Peyer's patch (tissue), 4 donors: ENCODE measurements at regions not wholly inside any gene's neighbourhood (a gene's known extent, or its start where the extent isn't known, plus 50 kb on each side); places are given as distances from the start of the nearest gene placed in this dataset.
"Not testable (repeated sequence)": the region's sequence is repeated elsewhere in the genome, so short reads cannot be mapped to it uniquely, and the experiment has no call there.

Experiments used
- DNase-seq, 3 donors: peaks; one replicate each; pipeline ENCODE4 v3.0.0-alpha.2; 2017 to 2019
- H3K27ac ChIP-seq, 4 donors: fragments of 200-600 bp; sonication (generic); one replicate each; pipeline ENCODE4 v1.5.1; 2016 to 2019
- H3K27me3 ChIP-seq, 2 donors: fragments of 200-600 bp; sonication (generic); one replicate each; pipeline ENCODE4 v1.5.1; 2019
- H3K36me3 ChIP-seq, 3 donors: fragments of 200-600 bp; sonication (generic); one replicate each; pipeline ENCODE4 v1.5.1; 2016 to 2019
- H3K4me1 ChIP-seq, 4 donors: fragments of 200-600 bp; sonication (generic); one replicate each; pipeline ENCODE4 v1.5.1; 2016 to 2019
- H3K4me3 ChIP-seq, 4 donors: fragments of 200-600 bp; sonication (generic); 1 replicate in 3 of 4; 2 replicates in 1 of 4; pipeline ENCODE4 v1.5.1; 2016 to 2019; ENCODE audit warnings: mild to moderate bottlenecking in 1 of 4
- H3K9me3 ChIP-seq, 4 donors: fragments of 200-600 bp; sonication (generic); one replicate each; pipeline ENCODE4 v1.5.1; 2016 to 2019; ENCODE audit warnings: mild to moderate bottlenecking in 1 of 4
- POLR2A ChIP-seq, 2 donors: fragments of 450-650 bp; IDR thresholded peaks; one replicate each; pipeline ENCODE4 v1.5.1; 2017; ENCODE audit warnings: antibody characterized with exemption in 2 of 2, mild to moderate bottlenecking in 2 of 2, moderate library complexity in 2 of 2
- TF ChIP-seq, protein P1 (sequence below), 6 experiments: fragments of 450-650 bp in 4 of 6; fragments of 200-600 bp in 2 of 6; sonication (generic) in 1 of 6; IDR thresholded peaks; one replicate each; pipeline ENCODE4 v1.5.1; 2017 to 2019; ENCODE audit warnings: antibody characterized with exemption in 6 of 6, mild to moderate bottlenecking in 3 of 6, moderate library complexity in 1 of 6

GRCh38 chr3:163726125-163726524 lies 1352.2 kb downstream of the SI start:
- H3K27me3 ChIP-seq = no peaks in the 10 kb centered on the region
- TF ChIP-seq, protein P1, sequence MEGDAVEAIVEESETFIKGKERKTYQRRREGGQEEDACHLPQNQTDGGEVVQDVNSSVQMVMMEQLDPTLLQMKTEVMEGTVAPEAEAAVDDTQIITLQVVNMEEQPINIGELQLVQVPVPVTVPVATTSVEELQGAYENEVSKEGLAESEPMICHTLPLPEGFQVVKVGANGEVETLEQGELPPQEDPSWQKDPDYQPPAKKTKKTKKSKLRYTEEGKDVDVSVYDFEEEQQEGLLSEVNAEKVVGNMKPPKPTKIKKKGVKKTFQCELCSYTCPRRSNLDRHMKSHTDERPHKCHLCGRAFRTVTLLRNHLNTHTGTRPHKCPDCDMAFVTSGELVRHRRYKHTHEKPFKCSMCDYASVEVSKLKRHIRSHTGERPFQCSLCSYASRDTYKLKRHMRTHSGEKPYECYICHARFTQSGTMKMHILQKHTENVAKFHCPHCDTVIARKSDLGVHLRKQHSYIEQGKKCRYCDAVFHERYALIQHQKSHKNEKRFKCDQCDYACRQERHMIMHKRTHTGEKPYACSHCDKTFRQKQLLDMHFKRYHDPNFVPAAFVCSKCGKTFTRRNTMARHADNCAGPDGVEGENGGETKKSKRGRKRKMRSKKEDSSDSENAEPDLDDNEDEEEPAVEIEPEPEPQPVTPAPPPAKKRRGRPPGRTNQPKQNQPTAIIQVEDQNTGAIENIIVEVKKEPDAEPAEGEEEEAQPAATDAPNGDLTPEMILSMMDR (IDR thresholded peaks at IDR 0.05) = no peak
- TF ChIP-seq POLR2A (IDR thresholded peaks at IDR 0.05) = no peak
- H3K4me3 ChIP-seq = no peak overlapping the region
- H3K9me3 ChIP-seq = no peaks in the 10 kb centered on the region
- no peaks in the 10 kb centered on the region for H3K36me3 ChIP-seq
- no peak overlapping the region for H3K27ac ChIP-seq
- no peak for DNase-seq
- H3K4me1 ChIP-seq = no peaks in the 10 kb centered on the region

GRCh38 chr3:163722405-163722804 lies 1355.9 kb downstream of the SI start:
- Histone ChIP-seq H3K27ac (no peak overlapping the region), H3K4me3 (no peak overlapping the region), H3K4me1 (no peaks in the 10 kb centered on the region), H3K9me3 (no peaks in the 10 kb centered on the region), H3K36me3 (no peaks in the 10 kb centered on the region), H3K27me3 (no peaks in the 10 kb centered on the region)
- no peak for TF ChIP-seq POLR2A (IDR thresholded peaks at IDR 0.05)
- TF ChIP-seq, protein P1 (IDR thresholded peaks at IDR 0.05) = no peak
- DNase-seq = no peak

GRCh38 chr3:163721596-163721995 lies 1356.7 kb downstream of the SI start:
- H3K4me1 ChIP-seq = no peaks in the 10 kb centered on the region
- TF ChIP-seq, protein P1 (IDR thresholded peaks at IDR 0.05) = no peak
- TF ChIP-seq POLR2A (IDR thresholded peaks at IDR 0.05) = no peak
- no peak overlapping the region for H3K4me3 ChIP-seq
- no peaks in the 10 kb centered on the region for H3K9me3 ChIP-seq
- no peaks in the 10 kb centered on the region for H3K27me3 ChIP-seq
- no peak for DNase-seq
- H3K36me3 ChIP-seq = no peaks in the 10 kb centered on the region
- no peak overlapping the region for H3K27ac ChIP-seq

DNA sequence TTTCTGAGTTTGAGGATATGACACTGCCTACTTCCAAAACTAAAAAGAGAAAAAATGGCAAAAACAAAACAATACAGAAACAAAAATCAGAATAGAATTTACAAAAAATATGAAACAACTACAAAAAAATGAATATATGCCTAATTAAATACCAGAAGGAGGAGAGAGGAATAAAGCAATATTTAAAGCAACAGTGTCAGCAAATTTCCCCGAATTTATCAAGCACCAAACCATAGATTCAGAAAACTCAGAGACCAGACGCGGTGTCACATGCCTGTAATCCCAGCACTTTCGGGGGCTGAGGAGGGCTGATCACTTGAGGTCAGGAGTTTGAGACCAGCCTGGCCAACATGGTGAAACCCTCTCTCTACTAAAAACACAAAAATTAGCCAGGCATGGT lies 1360.9 kb downstream of the SI start:
- Histone ChIP-seq H3K4me1 (no peaks in the 10 kb centered on the region), H3K36me3 (no peaks in the 10 kb centered on the region), H3K27me3 (no peaks in the 10 kb centered on the region), H3K27ac (no peak overlapping the region), H3K9me3 (no peaks in the 10 kb centered on the region), H3K4me3 (no peak overlapping the region)
- TF ChIP-seq POLR2A (IDR thresholded peaks at IDR 0.05) = no peak
- TF ChIP-seq, protein P1 (IDR thresholded peaks at IDR 0.05) = no peak
- no peak for DNase-seq

GRCh38 chr3:163708428-163708827 lies 1369.9 kb downstream of the SI start:
- no peaks in the 10 kb centered on the region for H3K4me1 ChIP-seq
- no peaks in the 10 kb centered on the region for H3K36me3 ChIP-seq
- no peaks in the 10 kb centered on the region for H3K9me3 ChIP-seq
- TF ChIP-seq POLR2A (IDR thresholded peaks at IDR 0.05) = no peak
- TF ChIP-seq, protein P1 (IDR thresholded peaks at IDR 0.05) = no peak
- H3K4me3 ChIP-seq = no peak overlapping the region
- no peak for DNase-seq
- no peak overlapping the region for H3K27ac ChIP-seq
- H3K27me3 ChIP-seq = no peaks in the 10 kb centered on the region

DNA sequence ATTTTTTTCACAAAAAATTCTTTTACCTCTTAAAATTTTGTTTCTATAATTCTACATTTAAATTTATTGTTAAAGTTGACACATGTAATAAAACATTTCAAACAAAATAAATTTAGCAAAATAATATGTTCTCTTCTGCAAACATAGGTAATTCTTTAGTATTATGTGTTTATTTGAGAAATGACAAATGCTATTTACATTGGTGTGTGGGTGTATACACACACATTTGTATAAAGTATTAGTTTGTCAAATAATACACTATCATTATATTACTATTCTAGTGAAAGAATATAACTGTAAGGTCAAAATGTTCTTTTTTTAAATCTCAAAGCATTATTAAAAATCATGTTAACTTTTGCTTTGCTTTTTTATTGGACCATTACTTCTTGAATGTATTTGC lies 1370.6 kb downstream of the SI start:
- DNase-seq = no peak
- Histone ChIP-seq H3K4me3 (no peak overlapping the region), H3K27me3 (no peaks in the 10 kb centered on the region), H3K4me1 (no peaks in the 10 kb centered on the region), H3K9me3 (no peaks in the 10 kb centered on the region), H3K27ac (no peak overlapping the region), H3K36me3 (no peaks in the 10 kb centered on the region)
- TF ChIP-seq, protein P1 (IDR thresholded peaks at IDR 0.05) = no peak
- TF ChIP-seq POLR2A (IDR thresholded peaks at IDR 0.05) = no peak

- not testable (repeated sequence) for H3K4me3 ChIP-seq, H3K9me3 ChIP-seq, H3K27me3 ChIP-seq, H3K27ac ChIP-seq, H3K4me1 ChIP-seq, DNase-seq, H3K36me3 ChIP-seq
These were observed 1380.1 kb downstream of the SI start for GRCh38 chr3:163698221-163698620.
